Glutamatergic neuron (in vitro differentiated cells): ENCODE measurements at regions not wholly inside any gene's neighbourhood (a gene's known extent, or its start where the extent isn't known, plus 50 kb on each side); places are given as distances from the start of the nearest gene placed in this dataset.

Experiments
- DNase-seq: peaks from one replicate; pipeline ENCODE4 v3.0.0; 2022
- H3K27ac Mint-ChIP-seq: one replicate; pipeline ENCODE4 v1.8.0; 2020; ENCODE audit warnings: mild to moderate bottlenecking, mixed read lengths, inconsistent platforms; ENCODE audit not compliant: unreplicated experiment
- H3K27me3 Mint-ChIP-seq: one replicate; pipeline ENCODE4 v1.8.0; 2020; ENCODE audit warnings: mild to moderate bottlenecking, moderate library complexity, mixed read lengths, inconsistent platforms; ENCODE audit not compliant: unreplicated experiment
- H3K36me3 Mint-ChIP-seq: one replicate; pipeline ENCODE4 v1.8.0; 2020; ENCODE audit warnings: mild to moderate bottlenecking, mixed read lengths, inconsistent platforms; ENCODE audit not compliant: unreplicated experiment
- H3K4me1 Mint-ChIP-seq: one replicate; pipeline ENCODE4 v1.8.0; 2020; ENCODE audit warnings: mild to moderate bottlenecking, low read depth, mixed read lengths, inconsistent platforms; ENCODE audit not compliant: unreplicated experiment
- H3K4me3 Mint-ChIP-seq: one replicate; pipeline ENCODE4 v1.8.0; 2020; ENCODE audit warnings: mild to moderate bottlenecking, mixed read lengths, inconsistent platforms; ENCODE audit not compliant: unreplicated experiment
- H3K9me3 Mint-ChIP-seq: one replicate; pipeline ENCODE4 v1.8.0; 2020; ENCODE audit warnings: mild to moderate bottlenecking, moderate library complexity, mixed read lengths, inconsistent platforms; ENCODE audit not compliant: unreplicated experiment
- CTCF ChIP-seq: fragments of 200-600 bp; sonication (generic); IDR thresholded peaks from one replicate; pipeline ENCODE4 v1.5.0; 2021; ENCODE audit not compliant: partially characterized antibody, unreplicated experiment

GRCh38 chr6:21999741-22000140 is 297.1 kb downstream of the PRL start:
- Mint-ChIP-seq H3K4me1 (peaks cover 40% of the 10 kb centered on the region), H3K27ac (no peak overlapping the region), H3K4me3 (no peak overlapping the region), H3K9me3 (peaks cover 4% of the 10 kb centered on the region), H3K27me3 (no peaks in the 10 kb centered on the region), H3K36me3 (no peaks in the 10 kb centered on the region)
- TF ChIP-seq CTCF, result no peak
- no peak for DNase-seq

- Mint-ChIP-seq H3K36me3 (peaks cover 4% of the 10 kb centered on the region), H3K27ac (peak overlapping the region; percentile 4), H3K4me3 (no peak overlapping the region), H3K27me3 (no peaks in the 10 kb centered on the region), H3K4me1 (peaks cover 40% of the 10 kb centered on the region), H3K9me3 (peaks cover 4% of the 10 kb centered on the region)
- no peak for TF ChIP-seq CTCF
- no peak for DNase-seq
Observed at GRCh38 chr6:22001396-22002027, 295.3 kb downstream of the PRL start.

- peaks cover 8% of the 10 kb centered on the region for H3K36me3 Mint-ChIP-seq
- no peak overlapping the region for H3K27ac Mint-ChIP-seq
- H3K9me3 Mint-ChIP-seq, result peaks cover 8% of the 10 kb centered on the region
- H3K27me3 Mint-ChIP-seq, result no peaks in the 10 kb centered on the region
- H3K4me3 Mint-ChIP-seq, result no peak overlapping the region
- H3K4me1 Mint-ChIP-seq, result peaks cover 28% of the 10 kb centered on the region
- no peak for DNase-seq
- no peak for TF ChIP-seq CTCF
Observed at GRCh38 chr6:22003287-22003686, 293.5 kb downstream of the PRL start.

- H3K27ac Mint-ChIP-seq, result no peak overlapping the region
- H3K9me3 Mint-ChIP-seq, result peaks cover 7% of the 10 kb centered on the region
Observed at GRCh38 chr6:22006795-22007194, 290.0 kb downstream of the PRL start.

More at GRCh38 chr6:22006795-22007194, 290.0 kb downstream of the PRL start:
- no peak for DNase-seq
- TF ChIP-seq CTCF, result no peak
- H3K4me1 Mint-ChIP-seq, result peaks cover 8% of the 10 kb centered on the region
- H3K4me3 Mint-ChIP-seq, result no peak overlapping the region
- no peaks in the 10 kb centered on the region for H3K27me3 Mint-ChIP-seq
- peaks cover 8% of the 10 kb centered on the region for H3K36me3 Mint-ChIP-seq
